A673 (cell line): ENCODE measurements at regions not wholly inside any gene's neighbourhood (a gene's known extent, or its start where the extent isn't known, plus 50 kb on each side); places are given as distances from the start of the nearest gene placed in this dataset.

ENCODE experiments used
- EZH2 ChIP-seq: fragments of 200-600 bp; sonication (generic); IDR thresholded peaks from 2 replicates; pipeline ENCODE4 v1.6.1; 2017; ENCODE audit warnings: borderline replicate concordance, low read depth, mild to moderate bottlenecking, mixed read lengths, antibody characterized with exemption, low read length; ENCODE audit not compliant: poor library complexity, severe bottlenecking
- TF ChIP-seq, protein P1 (sequence below): fragments of 300-800, 200-600 bp; sonication (generic); conservative IDR thresholded peaks from 2 replicates; pipeline ENCODE4 v1.5.1; 2017; ENCODE audit warnings: low read depth, mild to moderate bottlenecking, antibody characterized with exemption, low read length, moderate library complexity, mixed read lengths

DNA sequence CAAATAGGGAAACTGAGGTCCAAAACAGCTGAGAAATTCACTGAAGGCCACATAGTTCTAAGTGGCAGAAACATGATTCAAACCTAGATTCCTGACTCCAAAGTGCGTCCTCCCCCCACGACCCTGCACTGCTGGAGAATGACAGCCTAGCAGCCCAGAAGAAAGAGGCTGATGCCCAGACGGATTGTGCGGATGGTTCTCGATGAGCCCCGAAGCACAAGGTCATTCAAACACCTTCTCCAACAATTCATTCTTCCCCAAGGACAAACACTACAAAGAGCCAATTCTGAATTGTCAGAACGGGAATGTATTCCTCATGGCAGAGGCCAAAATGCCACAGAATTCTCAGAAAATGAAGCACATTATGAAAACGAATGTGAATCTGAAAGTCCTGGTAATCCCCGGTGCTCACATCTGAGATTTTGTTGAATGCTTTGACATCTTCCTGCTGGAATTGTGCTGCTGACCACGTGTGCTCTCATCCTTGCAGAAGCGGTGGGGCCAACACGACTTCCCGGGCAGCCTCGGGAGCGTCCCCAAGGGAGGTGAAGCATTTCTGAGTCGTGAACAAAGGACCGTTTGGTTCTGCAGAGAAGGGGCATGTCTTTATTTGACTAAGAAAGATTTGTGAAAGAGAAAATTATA lies 337.0 kb downstream of the EIPR1 start:
- TF ChIP-seq, protein P1, sequence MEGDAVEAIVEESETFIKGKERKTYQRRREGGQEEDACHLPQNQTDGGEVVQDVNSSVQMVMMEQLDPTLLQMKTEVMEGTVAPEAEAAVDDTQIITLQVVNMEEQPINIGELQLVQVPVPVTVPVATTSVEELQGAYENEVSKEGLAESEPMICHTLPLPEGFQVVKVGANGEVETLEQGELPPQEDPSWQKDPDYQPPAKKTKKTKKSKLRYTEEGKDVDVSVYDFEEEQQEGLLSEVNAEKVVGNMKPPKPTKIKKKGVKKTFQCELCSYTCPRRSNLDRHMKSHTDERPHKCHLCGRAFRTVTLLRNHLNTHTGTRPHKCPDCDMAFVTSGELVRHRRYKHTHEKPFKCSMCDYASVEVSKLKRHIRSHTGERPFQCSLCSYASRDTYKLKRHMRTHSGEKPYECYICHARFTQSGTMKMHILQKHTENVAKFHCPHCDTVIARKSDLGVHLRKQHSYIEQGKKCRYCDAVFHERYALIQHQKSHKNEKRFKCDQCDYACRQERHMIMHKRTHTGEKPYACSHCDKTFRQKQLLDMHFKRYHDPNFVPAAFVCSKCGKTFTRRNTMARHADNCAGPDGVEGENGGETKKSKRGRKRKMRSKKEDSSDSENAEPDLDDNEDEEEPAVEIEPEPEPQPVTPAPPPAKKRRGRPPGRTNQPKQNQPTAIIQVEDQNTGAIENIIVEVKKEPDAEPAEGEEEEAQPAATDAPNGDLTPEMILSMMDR = no peak
- no peak for TF ChIP-seq EZH2
